IPS DF 6.9 (cell line): ENCODE measurements at regions not wholly inside any gene's neighbourhood (a gene's known extent, or its start where the extent isn't known, plus 50 kb on each side); places are given as distances from the start of the nearest gene placed in this dataset.

Experiments used
- DNase-seq: peaks from one replicate; pipeline ENCODE4 v3.0.0-alpha.2; 2013; ENCODE audit warnings: low read depth, low spot score
- H3K27ac ChIP-seq: one replicate; pipeline ENCODE4 v1.5.1; 2013; ENCODE audit warnings: low read length, control low read depth
- H3K27me3 ChIP-seq: 2 replicates; pipeline ENCODE4 v1.6.1; 2013; ENCODE audit warnings: mild to moderate bottlenecking, low read length; ENCODE audit not compliant: control insufficient read depth, insufficient read depth
- H3K36me3 ChIP-seq: 2 replicates; pipeline ENCODE4 v1.6.1; 2013; ENCODE audit warnings: low read length; ENCODE audit not compliant: control insufficient read depth, insufficient read depth
- H3K4me1 ChIP-seq: 2 replicates; pipeline ENCODE4 v1.6.1; 2013; ENCODE audit warnings: low read length; ENCODE audit not compliant: control insufficient read depth, insufficient read depth
- H3K4me3 ChIP-seq: 2 replicates; pipeline ENCODE4 v1.5.1; 2013; ENCODE audit warnings: mild to moderate bottlenecking, low read length
- H3K9me3 ChIP-seq: 2 replicates; pipeline ENCODE4 v1.6.1; 2013; ENCODE audit warnings: low read length, inconsistent platforms; ENCODE audit not compliant: control insufficient read depth, insufficient read depth
- WGBS: extraction: QIAGEN DNeasy Blood & Tissue Kit; methylation state at CpG from one replicate; pipeline ENCODE4 v1.1.7; 2013; ENCODE audit warnings: mixed read lengths, missing lambda C conversion rate; ENCODE audit not compliant: insufficient read length, insufficient coverage; 5-methylcytosine and 5-hydroxymethylcytosine counted together

DNA sequence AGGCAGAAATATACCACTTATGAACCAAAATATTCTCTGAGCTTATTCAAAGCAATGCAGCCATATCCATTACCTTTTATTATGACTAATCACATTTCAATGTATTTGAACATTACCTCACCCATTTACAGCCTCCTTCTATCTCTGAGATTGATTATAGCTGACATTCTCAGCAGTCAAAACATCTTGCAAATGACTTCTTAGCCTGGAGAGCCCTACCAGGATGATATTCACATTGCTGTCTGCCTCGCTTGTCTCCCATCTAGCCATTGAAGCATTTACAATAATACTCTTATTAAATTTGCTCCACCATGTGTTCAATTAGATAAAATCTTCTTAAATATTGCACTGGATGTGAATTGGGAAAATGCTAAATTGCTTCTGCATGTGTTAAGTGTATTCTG, 1879.9 kb upstream of the ACO1 start:
- Histone ChIP-seq H3K27ac (no peak overlapping the region), H3K27me3 (no peaks in the 10 kb centered on the region), H3K4me1 (no peaks in the 10 kb centered on the region), H3K9me3 (no peaks in the 10 kb centered on the region), H3K4me3 (no peak overlapping the region), H3K36me3 (no peaks in the 10 kb centered on the region)
- no peak for DNase-seq
- no CpG with 5 or more reads among the region's 1 CpG for WGBS

- Histone ChIP-seq H3K36me3 (no peaks in the 10 kb centered on the region), H3K27ac (no peak overlapping the region), H3K4me1 (no peaks in the 10 kb centered on the region), H3K9me3 (no peaks in the 10 kb centered on the region), H3K27me3 (no peaks in the 10 kb centered on the region), H3K4me3 (no peak overlapping the region)
- no peak for DNase-seq
- no CpG with 5 or more reads among the region's 1 CpG for WGBS
Measured at GRCh38 chr9:30505311-30505710, 1879.1 kb upstream of the ACO1 start.

- no peaks in the 10 kb centered on the region for H3K27me3 ChIP-seq
- no CpG with 5 or more reads among the region's 2 CpGs for WGBS
- no peak overlapping the region for H3K4me3 ChIP-seq
- H3K36me3 ChIP-seq: no peaks in the 10 kb centered on the region
- no peaks in the 10 kb centered on the region for H3K9me3 ChIP-seq
- no peak overlapping the region for H3K27ac ChIP-seq
- H3K4me1 ChIP-seq: no peaks in the 10 kb centered on the region
- DNase-seq: no peak
Measured at GRCh38 chr9:30506749-30507148, 1877.7 kb upstream of the ACO1 start.

DNA sequence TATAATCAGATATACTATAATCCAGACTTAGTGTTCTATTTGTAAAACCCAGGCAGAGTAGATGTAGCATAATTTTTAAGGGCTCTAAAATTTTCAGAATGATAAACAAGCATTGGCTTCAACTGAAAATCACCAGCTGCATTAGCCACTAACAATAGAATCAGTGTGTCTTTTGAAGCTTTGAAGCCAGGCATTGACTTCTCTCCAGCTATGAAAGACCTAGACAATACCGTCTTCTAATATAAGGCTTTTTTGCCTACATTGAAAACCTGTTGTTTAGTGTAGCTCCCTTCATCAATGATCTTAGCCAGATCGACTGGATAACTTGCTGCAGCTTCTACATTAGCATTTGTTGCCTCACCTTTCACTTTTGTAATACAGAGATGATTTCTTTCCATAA, 1877.3 kb upstream of the ACO1 start:
- WGBS: no CpG with 5 or more reads among the region's 2 CpGs
- no peak for DNase-seq

DNA sequence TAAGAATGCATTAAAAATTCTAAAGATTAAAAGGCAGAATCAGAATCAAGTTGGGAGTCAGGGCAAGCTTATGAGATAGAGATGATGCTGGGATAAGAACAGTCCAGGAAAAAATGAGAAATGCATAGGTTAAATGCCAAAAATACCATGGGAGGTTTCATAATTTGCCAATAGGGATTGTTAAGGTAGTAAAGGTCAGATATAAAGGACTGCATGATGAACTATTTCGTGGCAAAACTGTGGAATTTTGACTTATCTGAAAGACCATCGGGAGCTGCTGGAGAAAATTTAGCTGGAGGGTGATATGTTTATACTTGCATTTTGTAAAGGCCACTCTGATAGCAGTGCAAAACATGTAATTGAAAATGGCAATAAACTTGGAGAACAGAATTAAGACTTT, 1872.8 kb upstream of the ACO1 start:
- Histone ChIP-seq H3K4me3 (no peak overlapping the region), H3K9me3 (no peaks in the 10 kb centered on the region; the same call in 1 of the 2 replicates), H3K4me1 (no peaks in the 10 kb centered on the region), H3K27ac (no peak overlapping the region), H3K36me3 (no peaks in the 10 kb centered on the region), H3K27me3 (no peaks in the 10 kb centered on the region)
- no peak for DNase-seq
- WGBS: no CpG with 5 or more reads among the region's 2 CpGs

More for the DNA sequence above, 1877.3 kb upstream of the ACO1 start:
- no peaks in the 10 kb centered on the region for H3K9me3 ChIP-seq
- no peaks in the 10 kb centered on the region for H3K27me3 ChIP-seq
- no peak overlapping the region for H3K27ac ChIP-seq
- no peaks in the 10 kb centered on the region for H3K4me1 ChIP-seq
- H3K36me3 ChIP-seq: no peaks in the 10 kb centered on the region
- no peak overlapping the region for H3K4me3 ChIP-seq

GRCh38 chr9:30519166-30519565, 1865.3 kb upstream of the ACO1 start:
- no peaks in the 10 kb centered on the region for H3K27me3 ChIP-seq
- no peak overlapping the region for H3K27ac ChIP-seq
- DNase-seq: no peak
- no peaks in the 10 kb centered on the region; the same call in 1 of the 2 replicates for H3K9me3 ChIP-seq
- H3K4me1 ChIP-seq: no peaks in the 10 kb centered on the region
- H3K4me3 ChIP-seq: no peak overlapping the region
- no CpG with 5 or more reads among the region's 1 CpG for WGBS
- H3K36me3 ChIP-seq: no peaks in the 10 kb centered on the region

DNA sequence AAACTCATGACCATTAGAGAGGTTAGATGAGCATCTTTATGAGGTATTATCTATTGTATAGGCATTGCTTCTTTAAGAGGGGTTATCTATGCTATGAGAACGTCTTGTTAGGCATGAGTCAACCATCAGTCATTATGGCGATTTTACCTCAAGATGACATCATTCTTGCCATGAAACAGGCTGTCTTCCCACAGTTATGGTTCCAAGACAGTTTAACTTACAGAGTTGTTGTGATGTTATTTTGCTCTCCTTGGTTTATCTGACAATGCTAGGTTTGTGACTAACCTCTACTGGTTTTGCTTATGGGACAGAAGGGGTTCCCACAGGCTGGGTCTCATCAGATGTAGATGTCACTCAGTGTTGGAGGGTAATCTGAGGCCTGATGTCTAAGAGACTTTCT, 1864.7 kb upstream of the ACO1 start:
- Histone ChIP-seq H3K27ac (no peak overlapping the region), H3K36me3 (no peaks in the 10 kb centered on the region), H3K9me3 (no peaks in the 10 kb centered on the region), H3K4me1 (no peaks in the 10 kb centered on the region), H3K27me3 (no peaks in the 10 kb centered on the region), H3K4me3 (no peak overlapping the region)
- DNase-seq: no peak
- WGBS: no CpG with 5 or more reads among the region's 2 CpGs

GRCh38 chr9:30522061-30522460, 1862.4 kb upstream of the ACO1 start:
- DNase-seq: no peak
- WGBS: no CpG with 5 or more reads among the region's 2 CpGs
- H3K27me3 ChIP-seq: no peaks in the 10 kb centered on the region
- H3K27ac ChIP-seq: no peak overlapping the region
- H3K4me1 ChIP-seq: no peaks in the 10 kb centered on the region
- no peaks in the 10 kb centered on the region for H3K9me3 ChIP-seq
- no peak overlapping the region for H3K4me3 ChIP-seq
- no peaks in the 10 kb centered on the region for H3K36me3 ChIP-seq

DNA sequence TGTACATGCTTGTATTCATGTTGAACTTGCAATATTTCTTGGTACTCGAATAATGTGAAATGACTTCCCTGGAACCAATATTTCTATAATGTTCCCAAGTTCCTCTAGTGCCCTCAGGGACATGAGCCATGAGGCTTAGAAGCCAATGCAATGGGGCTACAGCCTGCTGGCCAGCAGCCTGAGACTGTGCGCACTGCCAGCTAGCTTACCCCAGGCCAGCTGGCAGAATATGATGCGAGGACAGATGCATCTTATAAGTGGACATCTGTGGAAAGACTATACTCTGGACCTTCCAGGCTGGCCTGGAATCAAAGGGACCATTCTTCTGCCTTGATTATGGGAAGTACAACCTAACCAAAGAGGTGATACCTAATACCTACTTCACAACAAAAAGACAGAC, 1862.0 kb upstream of the ACO1 start:
- H3K4me1 ChIP-seq: no peaks in the 10 kb centered on the region
- no peaks in the 10 kb centered on the region for H3K36me3 ChIP-seq
- H3K27me3 ChIP-seq: no peaks in the 10 kb centered on the region
- no peak for DNase-seq
- H3K27ac ChIP-seq: no peak overlapping the region
- H3K4me3 ChIP-seq: no peak overlapping the region
- H3K9me3 ChIP-seq: no peaks in the 10 kb centered on the region
- WGBS: no CpG with 5 or more reads among the region's 3 CpGs

GRCh38 chr9:30524311-30524710, 1860.1 kb upstream of the ACO1 start:
- WGBS: no CpG with 5 or more reads among the region's 1 CpG
- DNase-seq: no peak
- Histone ChIP-seq H3K27ac (no peak overlapping the region), H3K9me3 (no peaks in the 10 kb centered on the region), H3K36me3 (no peaks in the 10 kb centered on the region), H3K27me3 (no peaks in the 10 kb centered on the region), H3K4me1 (no peaks in the 10 kb centered on the region), H3K4me3 (no peak overlapping the region)

DNA sequence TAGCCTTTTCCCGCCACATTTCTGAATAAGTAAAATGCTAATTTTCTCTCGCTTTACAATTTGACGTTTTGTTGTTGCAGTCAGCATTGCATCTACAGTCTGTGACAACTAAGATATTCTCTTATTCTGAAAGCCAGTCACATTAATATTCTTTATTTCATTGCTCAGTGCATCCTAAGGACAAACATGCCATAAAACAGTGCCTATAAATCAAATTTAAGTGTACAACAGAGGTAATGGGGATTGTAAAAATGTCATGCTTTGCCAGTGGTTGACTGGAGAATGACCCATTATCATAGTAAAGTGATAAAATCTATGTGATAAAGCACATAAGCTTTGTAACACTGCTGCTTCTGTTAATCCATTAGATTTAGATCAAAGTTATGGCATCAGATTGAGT, 1850.0 kb upstream of the ACO1 start:
- DNase-seq: no peak
- no peaks in the 10 kb centered on the region for H3K9me3 ChIP-seq
- no peaks in the 10 kb centered on the region; the same call in 1 of the 2 replicates for H3K36me3 ChIP-seq
- no peak overlapping the region for H3K27ac ChIP-seq
- H3K4me1 ChIP-seq: no peaks in the 10 kb centered on the region
- WGBS: no CpG with 5 or more reads among the region's 3 CpGs
- H3K27me3 ChIP-seq: no peaks in the 10 kb centered on the region
- H3K4me3 ChIP-seq: no peak overlapping the region
